H9 (cell line): ENCODE measurements at regions not wholly inside any gene's neighbourhood (a gene's known extent, or its start where the extent isn't known, plus 50 kb on each side); places are given as distances from the start of the nearest gene placed in this dataset.

Experiments used
- DNase-seq: peaks from one replicate; pipeline ENCODE4 v3.0.0-alpha.2; 2017
- H2AFZ ChIP-seq: one replicate; pipeline ENCODE4 v1.6.1; 2013; ENCODE audit warnings: mild to moderate bottlenecking, low read length, control low read depth, moderate library complexity
- H2AK5ac ChIP-seq: 2 replicates; pipeline ENCODE4 v1.6.1; 2013; ENCODE audit warnings: low read length, control low read depth, mixed read lengths; ENCODE audit not compliant: insufficient read length
- H2BK120ac ChIP-seq: one replicate; pipeline ENCODE4 v1.6.1; 2013; ENCODE audit warnings: low read depth, mild to moderate bottlenecking, low read length, control low read depth, inconsistent platforms; ENCODE audit not compliant: poor library complexity, severe bottlenecking
- H2BK12ac ChIP-seq: 2 replicates; pipeline ENCODE4 v1.6.1; 2013; ENCODE audit warnings: low read length, control low read depth, mixed read lengths, low read depth; ENCODE audit not compliant: insufficient read length
- H2BK15ac ChIP-seq: 2 replicates; pipeline ENCODE4 v1.6.1; 2013; ENCODE audit warnings: low read depth, low read length, control low read depth
- H2BK20ac ChIP-seq: one replicate; pipeline ENCODE4 v1.6.1; 2013; ENCODE audit warnings: low read depth, mild to moderate bottlenecking, low read length, control low read depth, inconsistent platforms; ENCODE audit not compliant: poor library complexity, severe bottlenecking
- H2BK5ac ChIP-seq: 2 replicates; pipeline ENCODE4 v1.6.1; 2013; ENCODE audit warnings: low read length, control low read depth, mixed read lengths; ENCODE audit not compliant: insufficient read length
- H3K14ac ChIP-seq: 2 replicates; pipeline ENCODE4 v1.6.1; 2013; ENCODE audit warnings: low read length, control low read depth; ENCODE audit not compliant: insufficient read depth
- H3K18ac ChIP-seq: 2 replicates; pipeline ENCODE4 v1.6.1; 2013; ENCODE audit warnings: low read depth, mild to moderate bottlenecking, mixed read lengths, low read length, control low read depth; ENCODE audit not compliant: insufficient read length
- H3K23ac ChIP-seq: 2 replicates; pipeline ENCODE4 v1.6.1; 2013; ENCODE audit warnings: low read length, control low read depth, mixed read lengths, low read depth; ENCODE audit not compliant: insufficient read length
- H3K23me2 ChIP-seq: 2 replicates; pipeline ENCODE4 v1.6.1; 2013; ENCODE audit warnings: low read depth, mild to moderate bottlenecking, mixed read lengths, low read length, control low read depth; ENCODE audit not compliant: insufficient read length, poor library complexity, severe bottlenecking
- H3K27ac ChIP-seq: 2 replicates; pipeline ENCODE4 v1.5.1; 2013; ENCODE audit warnings: low read length, control low read depth, mixed read lengths, low read depth; ENCODE audit not compliant: insufficient read length
- H3K27me3 ChIP-seq: 2 replicates; pipeline ENCODE4 v1.6.1; 2013; ENCODE audit warnings: low read length, control low read depth, inconsistent platforms; ENCODE audit not compliant: insufficient read depth
- H3K4ac ChIP-seq: 2 replicates; pipeline ENCODE4 v1.6.1; 2013; ENCODE audit warnings: low read depth, mild to moderate bottlenecking, control low read depth, inconsistent platforms, low read length, moderate library complexity
- H3K4me1 ChIP-seq: 2 replicates; pipeline ENCODE4 v1.6.1; 2013; ENCODE audit warnings: low read length, control low read depth, inconsistent platforms; ENCODE audit not compliant: insufficient read depth
- H3K4me2 ChIP-seq: 2 replicates; pipeline ENCODE4 v1.6.1; 2013; ENCODE audit warnings: low read length, control low read depth, mixed read lengths; ENCODE audit not compliant: insufficient read length, insufficient read depth
- H3K56ac ChIP-seq: 2 replicates; pipeline ENCODE4 v1.6.1; 2013; ENCODE audit warnings: low read depth, mild to moderate bottlenecking, mixed read lengths, low read length, control low read depth; ENCODE audit not compliant: insufficient read length
- H3K79me1 ChIP-seq: 2 replicates; pipeline ENCODE4 v1.6.1; 2013; ENCODE audit warnings: low read depth, mild to moderate bottlenecking, moderate library complexity, low read length, control low read depth, inconsistent platforms; ENCODE audit not compliant: insufficient read depth, poor library complexity, severe bottlenecking
- H3K79me2 ChIP-seq: 2 replicates; pipeline ENCODE4 v1.6.1; 2013; ENCODE audit warnings: low read length, control low read depth, inconsistent platforms; ENCODE audit not compliant: insufficient read depth
- H3K9ac ChIP-seq: 2 replicates; pipeline ENCODE4 v1.6.1; 2013; ENCODE audit warnings: low read length, control low read depth, mixed read lengths; ENCODE audit not compliant: insufficient read length; ENCODE audit errors: extremely low read depth
- H3K9me3 ChIP-seq: one replicate; pipeline ENCODE4 v1.6.1; 2013; ENCODE audit warnings: low read depth, low read length, inconsistent platforms; ENCODE audit not compliant: control insufficient read depth
- H3T11ph ChIP-seq: one replicate; pipeline ENCODE4 v1.6.1; 2013; ENCODE audit warnings: mild to moderate bottlenecking, low read length, control low read depth, inconsistent platforms
- H4K20me1 ChIP-seq: one replicate; pipeline ENCODE4 v1.6.1; 2013; ENCODE audit not compliant: control insufficient read depth, insufficient read length, insufficient read depth
- H4K5ac ChIP-seq: 2 replicates; pipeline ENCODE4 v1.6.1; 2013; ENCODE audit warnings: low read depth, mild to moderate bottlenecking, mixed read lengths, low read length, control low read depth; ENCODE audit not compliant: insufficient read length
- H4K8ac ChIP-seq: replicated peaks from 2 replicates; pipeline ENCODE4 v1.6.1; 2013; ENCODE audit warnings: low read length, control low read depth, mixed read lengths, low read depth; ENCODE audit not compliant: insufficient read length
- H4K91ac ChIP-seq: 2 replicates; pipeline ENCODE4 v1.6.1; 2013; ENCODE audit warnings: low read depth, mild to moderate bottlenecking, moderate library complexity, mixed read lengths, low read length, control low read depth; ENCODE audit not compliant: insufficient read length
- H3K27ac Mint-ChIP-seq, 3 experiments: 2 replicates in 2 of 3; 3 replicates in 1 of 3; pipeline ENCODE4 v1.8.0; 2020 to 2021; ENCODE audit warnings: mixed read lengths in 3 of 3, mild to moderate bottlenecking in 1 of 3, moderate library complexity in 1 of 3
- H3K27me3 Mint-ChIP-seq: 2 replicates; pipeline ENCODE4 v1.8.0; 2021; ENCODE audit warnings: low read depth, mild to moderate bottlenecking, moderate library complexity, mixed read lengths
- H3K36me3 Mint-ChIP-seq, 3 experiments: 2 replicates in 2 of 3; 3 replicates in 1 of 3; pipeline ENCODE4 v1.8.0; 2020 to 2021; ENCODE audit warnings: low read depth in 3 of 3, mixed read lengths in 3 of 3; ENCODE audit not compliant: insufficient read depth in 1 of 3
- H3K4me1 Mint-ChIP-seq, 2 experiments: 2 replicates each; pipeline ENCODE4 v1.8.0; 2020; ENCODE audit warnings: mixed read lengths in 2 of 2
- H3K4me3 Mint-ChIP-seq, 2 experiments: 2 replicates in 1 of 2; 3 replicates in 1 of 2; pipeline ENCODE4 v1.8.0; 2020 to 2021; ENCODE audit warnings: mild to moderate bottlenecking in 2 of 2, mixed read lengths in 2 of 2, moderate library complexity in 1 of 2
- H3K9me3 Mint-ChIP-seq, 2 experiments: 2 replicates in 1 of 2; 3 replicates in 1 of 2; pipeline ENCODE4 v1.8.0; 2020; ENCODE audit warnings: mild to moderate bottlenecking in 2 of 2, mixed read lengths in 2 of 2, moderate library complexity in 1 of 2
- CTCF ChIP-seq: fragments of 200-600 bp; sonication (generic); conservative IDR thresholded peaks from 3 replicates; pipeline ENCODE4 v1.8.0; 2021; ENCODE audit warnings: antibody characterized with exemption, mild to moderate bottlenecking
- WGBS: extraction: QIAGEN DNeasy Blood & Tissue Kit; methylation state at CpG from one replicate; pipeline ENCODE4 v1.1.7; 2013; ENCODE audit warnings: missing lambda C conversion rate, low lambda C conversion rate, mixed read lengths; ENCODE audit not compliant: insufficient read length; ENCODE audit errors: extremely low coverage; 5-methylcytosine and 5-hydroxymethylcytosine counted together

GRCh38 chr2:53437371-53437770, 330.2 kb upstream of the CHAC2 start:
- WGBS: no CpG with 5 or more reads among the region's 2 CpGs
- H3K27ac ChIP-seq: no peak overlapping the region

More at GRCh38 chr2:53437371-53437770, 330.2 kb upstream of the CHAC2 start:
- no peak overlapping the region for H4K8ac ChIP-seq
- no peaks in the 10 kb centered on the region for H3K27me3 Mint-ChIP-seq
- no peaks in the 10 kb centered on the region for H3K9me3 ChIP-seq
- H2AFZ ChIP-seq: no peak overlapping the region
- H4K5ac ChIP-seq: no peak overlapping the region
- H3K23ac ChIP-seq: no peak overlapping the region
- peaks cover 4 to 44% of the 10 kb centered on the region in 2 experiments for H3K4me1 Mint-ChIP-seq
- H3K4me3 Mint-ChIP-seq: no peak overlapping the region
- no peak overlapping the region for H2BK5ac ChIP-seq
- no peak overlapping the region for H3K18ac ChIP-seq
- no peak overlapping the region for H3K56ac ChIP-seq
- no peaks in the 10 kb centered on the region for H3K36me3 Mint-ChIP-seq
- no peak overlapping the region for H3K4ac ChIP-seq
- H3K79me1 ChIP-seq: no peaks in the 10 kb centered on the region
- H3K4me1 ChIP-seq: peaks cover 7% of the 10 kb centered on the region
- no peak for TF ChIP-seq CTCF
- no peak overlapping the region for H2BK20ac ChIP-seq
- H2BK12ac ChIP-seq: no peak overlapping the region
- no peaks in the 10 kb centered on the region for H4K20me1 ChIP-seq
- H3K79me2 ChIP-seq: no peaks in the 10 kb centered on the region
- no peak overlapping the region for H3K27ac Mint-ChIP-seq
- H3K9ac ChIP-seq: no peak overlapping the region
- no peak overlapping the region for H3K14ac ChIP-seq
- H3K9me3 Mint-ChIP-seq: no peaks in the 10 kb centered on the region
- H3K23me2 ChIP-seq: no peaks in the 10 kb centered on the region
- H3K27me3 ChIP-seq: no peaks in the 10 kb centered on the region
- H2BK15ac ChIP-seq: no peak overlapping the region
- H2BK120ac ChIP-seq: no peak overlapping the region
- H2AK5ac ChIP-seq: no peak overlapping the region
- H3K4me2 ChIP-seq: no peak overlapping the region
- no peak for DNase-seq
- no peak overlapping the region for H3T11ph ChIP-seq
- H4K91ac ChIP-seq: no peak overlapping the region
